HG03064 (cell line): ENCODE measurements at regions not wholly inside any gene's neighbourhood (a gene's known extent, or its start where the extent isn't known, plus 50 kb on each side); places are given as distances from the start of the nearest gene placed in this dataset.
"Not testable (repeated sequence)": the region's sequence is repeated elsewhere in the genome, so short reads cannot be mapped to it uniquely, and the experiment has no call there.

Experiments used
- ATAC-seq: cut with Tn5 transposase; IDR thresholded peaks from one replicate; pipeline ENCODE4 v1.9.1; 2021; ENCODE audit warnings: low read depth; ENCODE audit not compliant: unreplicated experiment

- no peak for ATAC-seq
Measured at GRCh38 chr3:148518520-148518919, 179.2 kb upstream of the AGTR1 start.

GRCh38 chr3:148525621-148526020 lies 172.1 kb upstream of the AGTR1 start:
- ATAC-seq = not testable (repeated sequence)

- no peak for ATAC-seq
Measured at GRCh38 chr3:148528024-148528423, 169.7 kb upstream of the AGTR1 start.

GRCh38 chr3:148531836-148532235 lies 165.9 kb upstream of the AGTR1 start:
- no peak for ATAC-seq

- ATAC-seq = no peak
Measured at GRCh38 chr3:148532326-148532725, 165.4 kb upstream of the AGTR1 start.

GRCh38 chr3:148532774-148533173 lies 164.9 kb upstream of the AGTR1 start:
- no peak for ATAC-seq

GRCh38 chr3:148534089-148534988 lies 163.4 kb upstream of the AGTR1 start:
- no peak for ATAC-seq

- ATAC-seq = no peak
Measured at GRCh38 chr3:148535001-148535400, 162.7 kb upstream of the AGTR1 start.

GRCh38 chr3:148540266-148540665 lies 157.4 kb upstream of the AGTR1 start:
- no peak for ATAC-seq

GRCh38 chr3:148540851-148541250 lies 156.9 kb upstream of the AGTR1 start:
- ATAC-seq = no peak

- no peak for ATAC-seq
Measured at GRCh38 chr3:148546959-148547358, 150.7 kb upstream of the AGTR1 start.

- ATAC-seq = no peak
Measured at GRCh38 chr3:148551767-148552260, 145.9 kb upstream of the AGTR1 start.

- ATAC-seq = no peak
Measured at GRCh38 chr3:148554367-148554766, 143.3 kb upstream of the AGTR1 start.

- ATAC-seq = no peak
Measured at GRCh38 chr3:148556664-148557063, 141.0 kb upstream of the AGTR1 start.

- not testable (repeated sequence) for ATAC-seq
Measured at GRCh38 chr3:148577579-148577978, 120.1 kb upstream of the AGTR1 start.

GRCh38 chr3:148582126-148582525 lies 115.6 kb upstream of the AGTR1 start:
- no peak for ATAC-seq

GRCh38 chr3:148583793-148584192 lies 113.9 kb upstream of the AGTR1 start:
- no peak for ATAC-seq

- ATAC-seq = no peak
Measured at GRCh38 chr3:148584438-148584837, 113.3 kb upstream of the AGTR1 start.

- ATAC-seq = no peak
Measured at GRCh38 chr3:148585671-148586379, 111.9 kb upstream of the AGTR1 start.

- no peak for ATAC-seq
Measured at GRCh38 chr3:148588291-148588690, 109.4 kb upstream of the AGTR1 start.

GRCh38 chr3:148591525-148591924 lies 106.2 kb upstream of the AGTR1 start:
- no peak for ATAC-seq

GRCh38 chr3:148598619-148599018 lies 99.1 kb upstream of the AGTR1 start:
- no peak for ATAC-seq
